ENCODE measurements at regions not wholly inside any gene's neighbourhood (a gene's known extent, or its start where the extent isn't known, plus 50 kb on each side); places are given as distances from the start of the nearest gene placed in this dataset.

- no peak overlapping the region for H3K4me2 ChIP-seq (ENCODE audit: low read depth, low read length)
- ATAC-seq (no peak), FAIRE-seq (no peak), DNase-seq (ENCODE audit: low spot score) (no peak)
- in situ Hi-C loops (cut with HindIII; ENCODE audit: extremely low pct_ligation_motif_present, low pct_unique_long_range_greater_than_20kb) (no loop called here), intact Hi-C loops (cut with micrococcal nuclease; ENCODE audit: unreplicated experiment) (no loop called here)
- ChIA-PET CTCF (ENCODE audit: low intra/inter-chr PET ratio, low total read pairs) (no interaction called here), POLR2A (no interaction called here)
- WGBS (ENCODE audit: low lambda C conversion rate), result 67% methylated on average over 8 of the region's 8 CpGs
- H3K36me3 ChIP-seq (replicated peaks in 1 of 2; ENCODE audit: control insufficient read depth in 1 of 2, insufficient read depth in 2 of 2, low read length in 2 of 2), result no peaks in the 10 kb centered on the region
- BruUV-seq (replicated peaks), result no TSS peak
- no peak for TF ChIP-seq ZNF224 (CRISPR knock-in tag; IDR thresholded peaks at IDR 0.05)
- no peak for TF ChIP-seq NR2F1 (CRISPR knock-in tag; IDR thresholded peaks at IDR 0.05)
- TF ChIP-seq REST (IDR thresholded peaks at IDR 0.05; ENCODE audit: borderline replicate concordance in 1 of 2, low read depth in 1 of 2, low read length in 2 of 2), result peak in 1 of 2 experiments; percentile 57; a peak in 1 of 4 replicates
- no peak overlapping the region for H2AFZ ChIP-seq (ENCODE audit: low read length)
- H3K79me2 ChIP-seq (ENCODE audit: insufficient read depth, low read length), result no peaks in the 10 kb centered on the region
- H4K20me1 ChIP-seq (ENCODE audit: insufficient read depth, low read length), result no peaks in the 10 kb centered on the region
- H3K4me1 ChIP-seq (ENCODE audit: insufficient read depth, low read length), result no peaks in the 10 kb centered on the region
- H3K4me3 ChIP-seq (replicated peaks in 1 of 3; ENCODE audit: insufficient read depth in 1 of 3, low read depth in 2 of 3, low read length in 3 of 3), result no peak overlapping the region
- H3K9me3 ChIP-seq (ENCODE audit: low read length), result no peaks in the 10 kb centered on the region
- no peak overlapping the region for H3K9ac ChIP-seq (ENCODE audit: insufficient read depth, low read depth, low read length)
- H3K27me3 ChIP-seq (ENCODE audit: control insufficient read depth in 1 of 2, insufficient read depth in 2 of 2, low read length in 2 of 2), result no peaks in the 10 kb centered on the region
- H3K27ac ChIP-seq (ENCODE audit: extremely low read length, insufficient read depth, low read length), result no peak overlapping the region
Measured at GRCh38 chr15:99844150-99844549, 110.9 kb upstream of the LYSMD4 start.

- CTCF ChIA-PET (ENCODE audit: low intra/inter-chr PET ratio, low total read pairs), result no interaction called here
- no peak overlapping the region for H3K4me2 ChIP-seq (ENCODE audit: low read depth, low read length)
Measured at GRCh38 chr15:99842071-99842470, 108.8 kb upstream of the LYSMD4 start.

More at GRCh38 chr15:99842071-99842470, 108.8 kb upstream of the LYSMD4 start:
- H3K4me1 ChIP-seq (ENCODE audit: insufficient read depth, low read length), result no peaks in the 10 kb centered on the region
- ATAC-seq (no peak), DNase-seq (ENCODE audit: low spot score) (no peak), FAIRE-seq (no peak)
- H4K20me1 ChIP-seq (ENCODE audit: insufficient read depth, low read length), result no peaks in the 10 kb centered on the region
- H3K27ac ChIP-seq (ENCODE audit: extremely low read length, insufficient read depth, low read length), result no peak overlapping the region
- H3K36me3 ChIP-seq (replicated peaks in 1 of 2; ENCODE audit: control insufficient read depth in 1 of 2, insufficient read depth in 2 of 2, low read length in 2 of 2), result no peaks in the 10 kb centered on the region
- no peak for TF ChIP-seq AGO1 (IDR thresholded peaks at IDR 0.05; ENCODE audit: low read depth, low read length, poor library complexity, severe bottlenecking)
- no peak for TF ChIP-seq ZNF12 (CRISPR knock-in tag; IDR thresholded peaks at IDR 0.05)
- no peak for TF ChIP-seq DDIT3 (CRISPR knock-in tag; IDR thresholded peaks at IDR 0.05)
- TF ChIP-seq ZNF101 (CRISPR knock-in tag; IDR thresholded peaks at IDR 0.05; ENCODE audit: borderline replicate concordance, low read depth), result no peak
- no peak overlapping the region for H3K4me3 ChIP-seq (replicated peaks in 1 of 3; ENCODE audit: insufficient read depth in 1 of 3, low read depth in 2 of 3, low read length in 3 of 3)
- no peaks in the 10 kb centered on the region for H3K9me3 ChIP-seq (ENCODE audit: low read length)
- H3K27me3 ChIP-seq (ENCODE audit: control insufficient read depth in 1 of 2, insufficient read depth in 2 of 2, low read length in 2 of 2), result no peaks in the 10 kb centered on the region
- intact Hi-C loops (cut with micrococcal nuclease; ENCODE audit: unreplicated experiment) (no loop called here), in situ Hi-C loops (cut with HindIII; ENCODE audit: extremely low pct_ligation_motif_present, low pct_unique_long_range_greater_than_20kb) (no loop called here)
- no peak overlapping the region for H2AFZ ChIP-seq (ENCODE audit: low read length)
- no peaks in the 10 kb centered on the region for H3K79me2 ChIP-seq (ENCODE audit: insufficient read depth, low read length)
- BruUV-seq (replicated peaks), result no TSS peak
- H3K9ac ChIP-seq (ENCODE audit: insufficient read depth, low read depth, low read length), result no peak overlapping the region
- POLR2A ChIA-PET, result no interaction called here
- 64% methylated on average over 1 of the region's 1 CpG for WGBS (ENCODE audit: low lambda C conversion rate)

Measured in HepG2 (cell line).